Kidney (tissue), 13 donors: ENCODE measurements at regions not wholly inside any gene's neighbourhood (a gene's known extent, or its start where the extent isn't known, plus 50 kb on each side); places are given as distances from the start of the nearest gene placed in this dataset.
A peak's percentile ranks its signal among the peaks of the same experiment; 100 is the strongest.

ENCODE experiments used
- DNase-seq, 5 donors: peaks; one replicate each; pipeline ENCODE4 v3.0.0-alpha.2; 2013 to 2020
- FAIRE-seq: peaks from 2 replicates; lab custom pipeline; 2012; peaks lifted over from hg19 to GRCh38; lab: Jason Lieb, UNC
- H3K27ac ChIP-seq, 2 donors: one replicate each; pipeline ENCODE4 v1.7.0; 2013; ENCODE audit warnings: low read depth in 2 of 2, low read length in 2 of 2, inconsistent platforms in 1 of 2
- H3K27me3 ChIP-seq: one replicate; pipeline ENCODE4 v1.7.1; 2013; ENCODE audit warnings: low read length, inconsistent platforms; ENCODE audit not compliant: control insufficient read depth, insufficient read depth
- H3K36me3 ChIP-seq, 3 donors: one replicate each; pipeline versions ENCODE4 v1.7.0 to v1.7.1; 2013; ENCODE audit warnings: low read length in 3 of 3, control low read depth in 1 of 3, inconsistent platforms in 1 of 3; ENCODE audit not compliant: insufficient read depth in 3 of 3, control insufficient read depth in 2 of 3
- H3K4me1 ChIP-seq, 3 donors: one replicate each; pipeline versions ENCODE4 v1.7.0 to v1.7.1; 2013; ENCODE audit warnings: low read length in 3 of 3, inconsistent platforms in 1 of 3, low read depth in 1 of 3; ENCODE audit not compliant: control insufficient read depth in 2 of 3, insufficient read depth in 2 of 3
- H3K4me3 ChIP-seq, 3 donors: one replicate each; pipeline versions ENCODE4 v1.7.0 to v1.8.1; 2013; ENCODE audit warnings: low read length in 3 of 3, control low read depth in 1 of 3, inconsistent platforms in 1 of 3
- H3K9ac ChIP-seq, 3 donors: one replicate each; pipeline versions ENCODE4 v1.7.0 to v1.7.1; 2013; ENCODE audit warnings: low read length in 3 of 3, control low read depth in 1 of 3, inconsistent platforms in 1 of 3
- H3K9me3 ChIP-seq, 3 donors: one replicate each; pipeline versions ENCODE4 v1.7.0 to v1.7.1; 2013; ENCODE audit warnings: low read length in 3 of 3, control low read depth in 1 of 3, inconsistent platforms in 1 of 3; ENCODE audit not compliant: control insufficient read depth in 2 of 3, insufficient read depth in 1 of 3
- CTCF ChIP-seq: IDR thresholded peaks from 3 replicates; pipeline ENCODE4 v1.5.1; 2012; ENCODE audit warnings: mild to moderate bottlenecking, moderate library complexity, borderline replicate concordance; ENCODE audit not compliant: insufficient read depth; ENCODE audit errors: extremely low read depth
- intact Hi-C: fragments of 100-400 bp; cut with DNase I; formaldehyde crosslinking; loops from one replicate; pipeline ENCODE4 v1.11.1; 2022
- donor health status: control.
- donor health status: control.
- donor health status: control.
- donor health status: control.
- donor health status: control.
- donor health status: DM: yes; HTN: yes; CAD: no.
- donor health status: Normal renal cell carcinoma (clear cell type).

GRCh38 chr1:233445737-233446136 lies 118.2 kb downstream of the MAP3K21 start:
- Histone ChIP-seq H3K27ac (no peak overlapping the region), H3K36me3 (no peaks in the 10 kb centered on the region), H3K4me1 (no peaks in the 10 kb centered on the region), H3K4me3 (no peak overlapping the region), H3K9ac (no peak overlapping the region), H3K9me3 (peaks cover 0 to 6% (median 0%) of the 10 kb centered on the region in 3 donors), H3K27me3 (no peaks in the 10 kb centered on the region)
- intact Hi-C loops: loop anchor here (10.0 kb wide), 1 partner anchor 349 kb away; no protein-coding TSS in a partner anchor
- DNase-seq (no peak), FAIRE-seq (no peak)
- no peak for TF ChIP-seq CTCF

- intact Hi-C loops: loop anchor here (10.0 kb wide), 1 partner anchor 348 kb away; no protein-coding TSS in a partner anchor
- no peak for FAIRE-seq
These were observed 119.4 kb downstream of the MAP3K21 start for GRCh38 chr1:233446935-233447334.

GRCh38 chr1:233448109-233448689 lies 120.7 kb downstream of the MAP3K21 start:
- no peak for FAIRE-seq
- no peak overlapping the region for H3K27ac ChIP-seq
- intact Hi-C loops: loop anchor here (10.0 kb wide), 1 partner anchor 347 kb away; no protein-coding TSS in a partner anchor
- no peak overlapping the region for H3K9ac ChIP-seq
- peaks cover 0 to 6% (median 0%) of the 10 kb centered on the region in 3 donors for H3K9me3 ChIP-seq
- H3K27me3 ChIP-seq: no peaks in the 10 kb centered on the region
- H3K4me1 ChIP-seq: no peaks in the 10 kb centered on the region
- DNase-seq: peak in 2 of 5 donors; percentile 24 to 41
- TF ChIP-seq CTCF: no peak
- no peaks in the 10 kb centered on the region for H3K36me3 ChIP-seq
- H3K4me3 ChIP-seq: no peak overlapping the region

More at GRCh38 chr1:233446935-233447334, 119.4 kb downstream of the MAP3K21 start:
- Histone ChIP-seq H3K27ac (no peak overlapping the region), H3K9ac (no peak overlapping the region), H3K36me3 (no peaks in the 10 kb centered on the region), H3K4me1 (no peaks in the 10 kb centered on the region), H3K9me3 (peaks cover 0 to 6% (median 0%) of the 10 kb centered on the region in 3 donors), H3K27me3 (no peaks in the 10 kb centered on the region), H3K4me3 (no peak overlapping the region)
- DNase-seq: no peak
- TF ChIP-seq CTCF: no peak
